HG03175 (cell line): ENCODE measurements at regions not wholly inside any gene's neighbourhood (a gene's known extent, or its start where the extent isn't known, plus 50 kb on each side); places are given as distances from the start of the nearest gene placed in this dataset.
"Not testable (repeated sequence)": the region's sequence is repeated elsewhere in the genome, so short reads cannot be mapped to it uniquely, and the experiment has no call there.

Experiments used
- ATAC-seq: cut with Tn5 transposase; IDR thresholded peaks from one replicate; pipeline ENCODE4 v1.9.1; 2021; ENCODE audit warnings: mild to moderate bottlenecking, moderate library complexity; ENCODE audit not compliant: unreplicated experiment

GRCh38 chr12:67070307-67070600 is 198.9 kb upstream of the CAND1 start:
- ATAC-seq = no peak

DNA sequence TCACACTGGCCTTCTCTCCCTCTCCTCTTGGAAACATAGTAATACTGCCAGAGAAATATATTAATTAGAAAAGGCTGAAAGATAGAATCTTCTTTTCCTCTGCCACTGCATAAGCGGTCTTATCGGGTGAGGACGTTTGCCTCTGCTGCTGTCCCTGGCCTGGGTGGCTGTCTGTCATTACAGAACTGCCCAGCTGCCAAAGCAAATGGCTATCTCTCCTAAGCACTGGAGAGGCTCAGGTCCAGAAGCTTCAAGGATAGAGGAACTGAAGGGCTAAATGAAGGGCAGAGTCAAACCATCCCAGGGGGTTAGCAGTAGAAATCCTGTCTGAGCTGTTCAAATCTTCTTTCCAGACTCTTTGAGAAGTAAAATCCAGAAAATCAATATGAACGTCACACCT is 198.6 kb upstream of the CAND1 start:
- no peak for ATAC-seq

DNA sequence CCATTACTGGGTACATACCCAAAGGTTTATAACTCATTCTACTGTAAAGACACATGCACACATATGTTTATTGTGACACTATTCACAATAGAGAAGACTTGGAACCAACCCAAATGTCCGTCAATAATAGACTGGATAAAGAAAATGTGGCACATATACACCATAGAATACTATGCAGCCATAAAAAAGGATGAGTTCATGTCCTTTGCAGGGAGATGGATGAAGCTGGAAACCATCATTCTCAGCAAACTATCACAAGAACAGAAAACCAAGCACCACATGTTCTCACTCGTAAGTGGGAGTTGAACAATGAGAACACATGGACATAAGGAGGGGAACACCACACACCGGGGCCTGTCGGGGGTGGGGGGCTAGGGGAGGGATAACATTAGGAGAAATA is 196.9 kb upstream of the CAND1 start:
- not testable (repeated sequence) for ATAC-seq

DNA sequence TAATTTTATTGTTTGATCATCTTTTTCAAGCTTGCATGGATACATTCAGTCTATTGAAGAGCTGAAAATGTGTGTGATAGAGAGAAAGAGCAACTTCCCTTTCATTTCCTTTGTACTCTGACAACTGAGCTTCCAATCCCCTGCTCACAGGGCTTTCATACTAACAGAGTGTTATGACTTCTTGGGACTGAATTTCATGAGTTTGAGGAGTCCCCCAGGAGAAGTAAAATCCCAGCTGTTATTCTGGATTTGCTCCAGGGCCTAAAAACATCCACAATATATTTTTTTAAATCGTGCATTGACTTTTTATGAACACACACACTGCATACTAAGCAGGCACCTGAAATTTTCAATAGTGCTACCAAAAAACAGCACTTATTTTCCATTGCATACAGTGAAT is 195.8 kb upstream of the CAND1 start:
- ATAC-seq = no peak

- ATAC-seq = no peak
Observed at GRCh38 chr12:67074072-67074471, 195.1 kb upstream of the CAND1 start.

DNA sequence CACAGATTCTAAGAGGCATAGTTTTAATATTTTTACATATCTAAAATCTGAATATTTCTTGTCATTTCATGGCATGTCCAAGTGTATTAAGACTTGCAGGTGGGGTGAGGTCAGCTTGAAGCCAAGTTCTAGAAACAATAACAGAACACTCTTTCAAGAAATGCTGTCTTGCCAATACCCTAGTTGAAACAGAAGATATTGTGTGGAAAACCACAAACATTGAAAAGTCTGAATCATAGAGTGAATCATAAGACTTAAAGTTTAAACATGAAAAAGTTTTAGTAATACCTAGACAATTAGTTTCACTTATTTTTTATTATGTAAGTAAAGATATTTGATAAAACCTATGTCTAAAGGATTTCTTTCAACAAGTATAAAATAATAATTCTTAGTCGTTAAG is 191.5 kb upstream of the CAND1 start:
- no peak for ATAC-seq

DNA sequence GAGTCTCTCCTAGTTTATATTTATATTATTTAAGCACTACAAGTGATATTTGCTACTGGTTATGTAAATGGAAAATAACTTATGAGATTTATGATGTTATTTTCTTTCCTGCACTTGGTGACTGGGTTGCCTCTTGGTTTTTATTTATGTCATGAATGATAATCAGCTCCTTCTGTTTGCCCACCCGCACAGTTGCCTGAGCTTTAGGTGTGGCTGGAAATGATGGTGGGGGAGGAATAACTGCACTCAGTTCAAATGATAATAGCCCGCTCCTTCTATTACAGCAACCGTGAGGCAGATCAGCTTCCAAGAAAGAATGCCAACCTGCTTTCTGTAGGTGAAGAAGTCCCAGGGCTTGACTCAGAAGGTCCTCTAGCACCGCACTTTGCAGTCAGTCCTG is 190.2 kb upstream of the CAND1 start:
- ATAC-seq = no peak

DNA sequence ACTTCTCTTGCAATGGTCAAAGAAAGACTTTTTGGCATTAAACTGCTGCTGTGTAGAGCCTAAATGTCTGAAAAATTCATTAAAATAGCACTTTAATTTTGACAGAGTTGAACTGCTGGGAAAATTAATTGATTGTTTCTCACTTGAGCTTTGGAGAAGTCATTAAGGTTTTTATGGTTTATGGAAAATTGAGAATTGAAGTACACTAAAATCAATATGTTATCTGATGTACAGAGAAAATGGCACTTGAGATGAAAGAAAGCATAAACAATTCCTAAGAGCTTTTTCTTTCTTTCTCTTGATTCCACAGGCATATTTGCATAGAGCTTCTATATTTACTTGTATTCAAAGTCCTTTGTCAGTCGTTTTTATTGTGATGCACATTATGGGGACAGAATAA is 188.5 kb upstream of the CAND1 start:
- ATAC-seq = no peak

GRCh38 chr12:67082221-67082620 is 186.9 kb upstream of the CAND1 start:
- no peak for ATAC-seq

- no peak for ATAC-seq
Observed at GRCh38 chr12:67085699-67086098, 183.5 kb upstream of the CAND1 start.

- no peak for ATAC-seq
Observed at GRCh38 chr12:67086116-67086515, 183.0 kb upstream of the CAND1 start.

DNA sequence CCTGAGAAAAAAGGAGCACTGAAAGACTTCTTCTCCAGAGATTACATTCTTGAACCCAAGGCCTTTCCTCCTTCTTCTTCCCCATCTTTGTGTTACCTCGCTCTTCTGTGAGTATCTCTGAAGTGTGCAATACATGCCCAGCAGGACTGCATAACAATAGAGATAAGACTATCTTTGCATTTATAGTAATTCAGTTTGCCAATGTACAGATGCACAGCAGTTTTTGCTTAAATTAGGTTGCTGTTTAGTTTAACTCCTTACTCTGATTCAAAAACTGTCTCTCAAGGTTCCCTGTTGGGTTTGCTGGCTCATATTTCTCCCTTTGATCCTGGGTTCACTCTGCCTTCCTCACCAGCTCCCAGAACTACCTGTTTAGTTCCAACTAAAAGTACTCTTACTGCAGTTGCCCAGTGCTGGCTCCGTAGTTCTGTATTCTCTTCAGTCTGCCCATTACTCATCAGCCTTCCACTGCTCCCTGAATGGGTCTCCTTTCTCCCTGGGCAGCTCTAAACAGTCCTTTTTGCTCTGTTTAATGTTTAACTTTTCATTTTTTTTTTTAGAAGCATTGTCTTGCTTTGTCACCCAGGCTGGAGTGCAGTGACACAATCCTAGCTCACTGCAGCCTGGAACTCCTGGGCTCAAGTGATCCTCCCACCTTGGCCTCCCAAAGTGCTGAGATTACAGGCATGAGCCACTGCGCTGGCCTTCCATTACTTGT is 180.6 kb upstream of the CAND1 start:
- no peak for ATAC-seq

GRCh38 chr12:67091204-67091603 is 178.0 kb upstream of the CAND1 start:
- no peak for ATAC-seq

GRCh38 chr12:67091678-67092077 is 177.5 kb upstream of the CAND1 start:
- no peak for ATAC-seq

GRCh38 chr12:67092934-67093333 is 176.2 kb upstream of the CAND1 start:
- ATAC-seq = not testable (repeated sequence)

DNA sequence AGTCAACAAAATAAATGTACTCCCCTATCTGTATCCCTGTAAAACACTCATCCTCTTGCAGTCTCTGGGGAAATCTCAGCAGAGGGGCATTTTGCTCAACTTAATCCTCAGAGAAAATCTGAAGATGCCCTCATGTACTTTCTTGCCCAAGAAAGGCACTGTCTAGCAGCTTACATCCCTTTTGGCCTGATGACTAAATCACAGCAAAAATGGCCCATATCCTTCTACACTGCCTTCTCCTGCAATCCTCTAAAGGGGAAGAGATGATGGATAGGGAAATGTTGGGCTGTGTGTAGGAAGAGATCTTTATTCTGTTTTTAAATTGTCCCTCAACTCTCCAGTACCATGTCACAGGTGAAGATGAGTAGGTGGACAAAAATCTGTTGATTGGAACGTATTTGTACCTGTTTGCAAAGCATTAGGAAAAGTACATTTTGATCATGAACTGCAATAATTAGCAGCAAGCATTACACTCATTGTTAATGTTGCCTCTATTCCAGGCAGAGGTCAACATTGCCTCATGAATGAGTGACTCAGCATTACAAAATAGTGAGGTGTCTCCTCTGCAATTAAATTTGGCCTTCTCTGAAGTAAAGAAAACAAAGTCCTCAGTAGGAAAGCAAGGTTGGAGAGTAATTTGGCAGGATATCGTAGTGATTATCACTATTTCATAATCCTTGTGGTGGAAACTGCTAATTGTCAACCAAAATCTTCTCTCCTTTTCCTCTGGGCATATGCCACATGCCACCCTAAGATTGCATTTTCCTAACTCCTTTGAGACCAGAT is 172.4 kb upstream of the CAND1 start:
- ATAC-seq = no peak

DNA sequence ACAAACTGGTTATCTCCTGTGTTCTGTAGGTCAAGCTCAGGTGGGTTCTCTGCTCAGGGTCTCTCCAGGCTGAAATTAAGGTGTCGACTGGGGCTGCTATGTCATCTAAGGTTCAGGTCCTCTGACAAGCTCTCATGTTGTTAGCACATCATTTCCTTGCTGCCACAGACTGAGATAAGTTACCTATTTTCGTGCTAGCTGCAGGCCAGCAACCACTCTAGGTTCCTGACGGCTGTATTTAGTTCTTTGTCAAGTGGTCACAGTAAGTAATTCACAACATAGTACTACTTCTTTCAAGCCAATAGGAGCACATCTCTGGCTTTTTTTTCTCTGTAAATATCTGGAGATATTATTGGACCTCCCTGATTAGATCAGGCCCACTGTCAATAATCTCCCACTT is 169.3 kb upstream of the CAND1 start:
- no peak for ATAC-seq

DNA sequence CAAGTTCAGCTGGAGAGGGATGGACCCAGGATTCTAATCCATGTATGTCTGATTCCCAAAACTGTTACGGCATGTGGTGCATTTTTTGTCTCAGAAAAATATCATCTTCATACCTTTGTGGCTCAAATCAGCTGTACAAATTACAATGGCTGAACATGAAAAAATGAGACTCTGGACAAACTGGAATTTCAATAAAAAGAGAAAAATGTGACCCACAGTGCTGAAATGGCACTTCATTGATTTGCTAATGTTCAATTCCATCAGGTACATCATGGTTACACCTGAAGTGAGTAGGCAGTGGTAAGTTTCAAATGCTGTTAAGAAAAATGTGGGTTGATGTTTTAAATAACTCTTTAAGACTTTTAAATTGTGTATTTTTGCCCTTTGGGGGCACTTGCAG is 165.6 kb upstream of the CAND1 start:
- ATAC-seq = no peak

- no peak for ATAC-seq
Observed at GRCh38 chr12:67107235-67107634, 161.9 kb upstream of the CAND1 start.

- no peak for ATAC-seq
Observed at GRCh38 chr12:67107751-67108269, 161.3 kb upstream of the CAND1 start.

DNA sequence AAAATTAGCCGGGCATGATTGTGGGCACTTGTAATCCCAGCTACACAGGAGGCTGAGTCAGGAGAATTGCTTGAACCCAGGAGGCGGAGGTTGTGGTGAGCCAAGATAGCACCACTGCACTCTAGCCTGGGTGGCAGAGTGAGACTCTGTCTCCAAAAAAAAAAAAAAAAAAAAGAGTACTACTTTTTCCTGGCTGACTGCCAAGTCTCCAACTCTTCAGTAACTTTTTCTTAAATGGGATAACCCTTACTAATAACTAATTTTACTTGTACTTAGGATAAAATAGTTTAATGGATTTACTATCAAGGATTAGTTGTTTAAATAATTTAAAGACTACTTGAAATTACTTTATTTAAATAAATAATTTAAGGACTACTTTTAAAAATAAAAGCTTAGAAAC is 158.8 kb upstream of the CAND1 start:
- ATAC-seq = not testable (repeated sequence)

- no peak for ATAC-seq
Observed at GRCh38 chr12:67111182-67111581, 158.0 kb upstream of the CAND1 start.
